EH (cell line): ENCODE measurements at regions not wholly inside any gene's neighbourhood (a gene's known extent, or its start where the extent isn't known, plus 50 kb on each side); places are given as distances from the start of the nearest gene placed in this dataset.

Source experiments
- DNase-seq: peaks from one replicate; pipeline ENCODE4 v3.0.0-alpha.2; 2015; ENCODE audit warnings: low read depth

- peak; percentile 91 for DNase-seq
These were observed 558.9 kb upstream of the TENM3 start for GRCh38 chr4:181684310-181684709.

- peak; percentile 74 for DNase-seq
These were observed 557.7 kb upstream of the TENM3 start for GRCh38 chr4:181685461-181685860.

- DNase-seq: peak; percentile 93
These were observed 557.3 kb upstream of the TENM3 start for GRCh38 chr4:181685911-181686310.

- DNase-seq: peak; percentile 45
These were observed 556.1 kb upstream of the TENM3 start for GRCh38 chr4:181687116-181687515.

- DNase-seq: peak; percentile 94
These were observed 554.8 kb upstream of the TENM3 start for GRCh38 chr4:181688432-181688831.

GRCh38 chr4:181688872-181689271 is 554.3 kb upstream of the TENM3 start:
- peak; percentile 54 for DNase-seq

GRCh38 chr4:181690498-181690897 is 552.7 kb upstream of the TENM3 start:
- DNase-seq: peak; percentile 19

GRCh38 chr4:181692965-181693364 is 550.2 kb upstream of the TENM3 start:
- no peak for DNase-seq

GRCh38 chr4:181693517-181693916 is 549.7 kb upstream of the TENM3 start:
- DNase-seq: no peak

GRCh38 chr4:181698221-181698620 is 545.0 kb upstream of the TENM3 start:
- no peak for DNase-seq

- no peak for DNase-seq
These were observed 542.0 kb upstream of the TENM3 start for GRCh38 chr4:181701214-181701613.

- DNase-seq: no peak
These were observed 541.3 kb upstream of the TENM3 start for GRCh38 chr4:181701894-181702293.

GRCh38 chr4:181702864-181703495 is 540.2 kb upstream of the TENM3 start:
- no peak for DNase-seq

- DNase-seq: no peak
These were observed 533.1 kb upstream of the TENM3 start for GRCh38 chr4:181710143-181710542.

GRCh38 chr4:181711387-181711786 is 531.8 kb upstream of the TENM3 start:
- DNase-seq: no peak

GRCh38 chr4:181728305-181728966 is 514.8 kb upstream of the TENM3 start:
- peak; percentile 4 for DNase-seq

GRCh38 chr4:181731900-181732299 is 511.3 kb upstream of the TENM3 start:
- no peak for DNase-seq

- no peak for DNase-seq
These were observed 505.5 kb upstream of the TENM3 start for GRCh38 chr4:181737744-181738143.

- no peak for DNase-seq
These were observed 504.2 kb upstream of the TENM3 start for GRCh38 chr4:181739031-181739430.

GRCh38 chr4:181741513-181741912 is 501.7 kb upstream of the TENM3 start:
- DNase-seq: no peak

GRCh38 chr4:181745933-181746625 is 497.1 kb upstream of the TENM3 start:
- peak; percentile 57 for DNase-seq

GRCh38 chr4:181748581-181748980 is 494.6 kb upstream of the TENM3 start:
- DNase-seq: no peak

- DNase-seq: no peak
These were observed 490.7 kb upstream of the TENM3 start for GRCh38 chr4:181752516-181752915.
